PC-9 (cell line): ENCODE measurements at regions not wholly inside any gene's neighbourhood (a gene's known extent, or its start where the extent isn't known, plus 50 kb on each side); places are given as distances from the start of the nearest gene placed in this dataset.
A peak's percentile ranks its signal among the peaks of the same experiment; 100 is the strongest.

Experiments used
- BruUV-seq: library from RNA; stranded (reverse); fragments of 400-500 nt; replicated peaks from 2 replicates; lab custom pipeline; 2021; lab: Mats Ljungman, UMichigan
- CTCF ChIA-PET: fragments of 300-600 bp; sonication (Branson Sonifier 250); formaldehyde crosslinking; loops from one replicate; lab custom pipeline; 2022; ENCODE audit warnings: antibody characterized with exemption; lab: Charles Lee
- POLR2A ChIA-PET: fragments of 300-600 bp; sonication (Branson Sonifier 250); formaldehyde crosslinking; loops from one replicate; lab custom pipeline; 2022; ENCODE audit warnings: antibody characterized with exemption; ENCODE audit not compliant: unreplicated experiment; lab: Charles Lee
- DNase-seq, 2 experiments: peaks; one replicate each; pipeline versions ENCODE4 v3.0.0 to v3.0.0-alpha.2; 2015 to 2022; ENCODE audit warnings: mixed read lengths in 1 of 2
- H2AFZ ChIP-seq: fragments of 200-600 bp; sonication (generic); 2 replicates; pipeline ENCODE4 v1.8.1; 2017; ENCODE audit warnings: antibody characterized with exemption
- H3F3A ChIP-seq: fragments of 200-600 bp; sonication (generic); 2 replicates; pipeline ENCODE4 v1.8.1; 2017; ENCODE audit warnings: antibody characterized with exemption, mild to moderate bottlenecking, low read depth; ENCODE audit not compliant: insufficient read depth
- H3K27ac ChIP-seq: fragments of 200-600 bp; sonication (generic); 2 replicates; pipeline ENCODE4 v1.6.1; 2016; ENCODE audit warnings: mixed run types
- H3K27me3 ChIP-seq: fragments of 200-600 bp; sonication (generic); 2 replicates; pipeline ENCODE4 v1.6.1; 2016; ENCODE audit warnings: low read depth, mixed run types; ENCODE audit not compliant: insufficient read depth
- H3K36me3 ChIP-seq: fragments of 200-600 bp; sonication (generic); 2 replicates; pipeline ENCODE4 v1.6.1; 2016; ENCODE audit warnings: low read depth, mixed run types
- H3K4me1 ChIP-seq: fragments of 200-600 bp; sonication (generic); replicated peaks from 2 replicates; pipeline ENCODE4 v1.6.1; 2016; ENCODE audit warnings: mixed run types; ENCODE audit not compliant: insufficient read depth
- H3K4me2 ChIP-seq: fragments of 200-600 bp; sonication (generic); 2 replicates; pipeline ENCODE4 v1.6.1; 2017; ENCODE audit warnings: mixed run types
- H3K4me3 ChIP-seq: fragments of 200-600 bp; sonication (generic); 2 replicates; pipeline ENCODE4 v1.6.1; 2016; ENCODE audit warnings: mixed run types
- H3K79me2 ChIP-seq: fragments of 200-600 bp; sonication (generic); 2 replicates; pipeline ENCODE4 v1.6.1; 2017; ENCODE audit warnings: low read depth, mixed run types
- H3K9me2 ChIP-seq: fragments of 200-600 bp; sonication (generic); 2 replicates; pipeline ENCODE4 v1.8.1; 2017; ENCODE audit warnings: mild to moderate bottlenecking; ENCODE audit not compliant: insufficient read depth
- H3K9me3 ChIP-seq: fragments of 200-600 bp; sonication (generic); 2 replicates; pipeline ENCODE4 v1.8.1; 2016; ENCODE audit warnings: low read depth; ENCODE audit not compliant: insufficient read depth
- H4K20me1 ChIP-seq: fragments of 200-600 bp; sonication (generic); 2 replicates; pipeline ENCODE4 v1.8.1; 2017; ENCODE audit not compliant: insufficient read depth
- EZH2 ChIP-seq: fragments of 200-600 bp; sonication (generic); IDR thresholded peaks from 2 replicates; pipeline ENCODE4 v1.8.0; 2017; ENCODE audit warnings: antibody characterized with exemption, low read depth
- intact Hi-C: fragments of 100-400 bp; cut with micrococcal nuclease; formaldehyde crosslinking; loops from one replicate; pipeline ENCODE4 v1.10.0; 2022; ENCODE audit not compliant: unreplicated experiment
- TF ChIP-seq, protein P1 (sequence below): fragments of 200-600 bp; sonication (generic); conservative IDR thresholded peaks from 2 replicates; pipeline ENCODE4 v1.6.1; 2017; ENCODE audit warnings: mixed run types, antibody characterized with exemption, mild to moderate bottlenecking, moderate library complexity

DNA sequence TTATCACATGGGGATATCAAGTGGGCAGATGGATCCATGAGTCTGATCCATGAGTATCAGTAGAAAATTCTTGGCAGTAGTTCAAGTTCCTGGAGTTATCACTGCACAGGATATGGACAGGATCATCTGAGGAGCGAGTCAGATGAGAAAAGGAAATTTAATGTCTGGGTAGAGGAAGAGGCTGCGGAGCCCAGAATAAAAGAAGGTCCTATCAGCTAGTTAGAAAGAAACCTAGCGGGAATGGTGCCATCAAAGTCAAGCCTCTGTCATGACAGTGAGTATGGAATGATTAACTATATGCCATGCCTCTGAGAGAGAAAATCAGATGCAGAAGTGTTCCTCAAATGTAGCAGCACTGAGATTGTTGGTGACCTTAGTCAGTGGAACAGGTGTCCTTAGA, 248.1 kb downstream of the PIK3R1 start:
- Histone ChIP-seq H3K4me2 (no peak overlapping the region), H3K4me1 (peaks cover 23% of the 10 kb centered on the region), H2AFZ (0 out of 2 replicates have a peak overlapping the region, but pooled peaks have one; percentile 12), H3K4me3 (no peak overlapping the region), H3K27ac (no peak overlapping the region), H3K9me3 (no peaks in the 10 kb centered on the region), H3K79me2 (no peaks in the 10 kb centered on the region), H3K27me3 (no peaks in the 10 kb centered on the region), H4K20me1 (no peaks in the 10 kb centered on the region), H3F3A (0 out of 2 replicates have a peak, but pooled peaks cover 4% of the 10 kb centered on the region), H3K36me3 (no peaks in the 10 kb centered on the region), H3K9me2 (no peaks in the 10 kb centered on the region)
- no peak for TF ChIP-seq EZH2
- TF ChIP-seq, protein P1, sequence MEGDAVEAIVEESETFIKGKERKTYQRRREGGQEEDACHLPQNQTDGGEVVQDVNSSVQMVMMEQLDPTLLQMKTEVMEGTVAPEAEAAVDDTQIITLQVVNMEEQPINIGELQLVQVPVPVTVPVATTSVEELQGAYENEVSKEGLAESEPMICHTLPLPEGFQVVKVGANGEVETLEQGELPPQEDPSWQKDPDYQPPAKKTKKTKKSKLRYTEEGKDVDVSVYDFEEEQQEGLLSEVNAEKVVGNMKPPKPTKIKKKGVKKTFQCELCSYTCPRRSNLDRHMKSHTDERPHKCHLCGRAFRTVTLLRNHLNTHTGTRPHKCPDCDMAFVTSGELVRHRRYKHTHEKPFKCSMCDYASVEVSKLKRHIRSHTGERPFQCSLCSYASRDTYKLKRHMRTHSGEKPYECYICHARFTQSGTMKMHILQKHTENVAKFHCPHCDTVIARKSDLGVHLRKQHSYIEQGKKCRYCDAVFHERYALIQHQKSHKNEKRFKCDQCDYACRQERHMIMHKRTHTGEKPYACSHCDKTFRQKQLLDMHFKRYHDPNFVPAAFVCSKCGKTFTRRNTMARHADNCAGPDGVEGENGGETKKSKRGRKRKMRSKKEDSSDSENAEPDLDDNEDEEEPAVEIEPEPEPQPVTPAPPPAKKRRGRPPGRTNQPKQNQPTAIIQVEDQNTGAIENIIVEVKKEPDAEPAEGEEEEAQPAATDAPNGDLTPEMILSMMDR: no peak
- no TSS peak for BruUV-seq
- DNase-seq: no peak
- intact Hi-C loops: no loop called here
- CTCF ChIA-PET: no interaction called here
- POLR2A ChIA-PET: no interaction called here

DNA sequence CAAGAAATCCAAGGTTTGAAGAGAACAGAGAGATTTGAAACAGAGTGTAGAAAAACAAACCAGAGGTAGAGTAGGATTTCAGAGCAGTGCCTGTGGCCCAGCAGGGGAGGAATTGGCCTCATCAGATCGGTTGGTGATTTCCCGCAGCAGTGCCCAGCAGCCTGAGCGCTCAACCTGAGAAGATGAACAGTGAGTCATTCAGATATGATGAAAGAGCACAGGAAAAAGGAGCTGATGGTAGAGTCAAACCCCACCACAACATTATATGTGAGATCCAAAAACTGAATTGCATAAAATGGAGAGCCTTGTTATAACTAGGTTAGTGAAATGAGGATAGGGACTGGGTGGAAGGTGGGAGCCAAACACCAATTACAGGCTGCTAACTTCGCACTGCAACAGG, 248.9 kb downstream of the PIK3R1 start:
- H3K4me2 ChIP-seq: peak overlapping the region; percentile 15; the same call in 1 of the 2 replicates
- no peaks in the 10 kb centered on the region for H4K20me1 ChIP-seq
- no peaks in the 10 kb centered on the region for H3K36me3 ChIP-seq
- H2AFZ ChIP-seq: peak overlapping the region; percentile 12; the same call in 1 of the 2 replicates
- ChIA-PET POLR2A (no interaction called here), CTCF (no interaction called here)
- H3K27ac ChIP-seq: no peak overlapping the region
- H3K9me3 ChIP-seq: no peaks in the 10 kb centered on the region
- no peaks in the 10 kb centered on the region for H3K27me3 ChIP-seq
- peak in 1 of 2 experiments; percentile 54 for DNase-seq
- H3K4me3 ChIP-seq: no peak overlapping the region
- H3K79me2 ChIP-seq: no peaks in the 10 kb centered on the region
- no TSS peak for BruUV-seq
- intact Hi-C loops: no loop called here
- H3K9me2 ChIP-seq: no peaks in the 10 kb centered on the region
- H3F3A ChIP-seq: 0 out of 2 replicates have a peak, but pooled peaks cover 4% of the 10 kb centered on the region
- peaks cover 23% of the 10 kb centered on the region for H3K4me1 ChIP-seq
- TF ChIP-seq, protein P1: no peak
- no peak for TF ChIP-seq EZH2

DNA sequence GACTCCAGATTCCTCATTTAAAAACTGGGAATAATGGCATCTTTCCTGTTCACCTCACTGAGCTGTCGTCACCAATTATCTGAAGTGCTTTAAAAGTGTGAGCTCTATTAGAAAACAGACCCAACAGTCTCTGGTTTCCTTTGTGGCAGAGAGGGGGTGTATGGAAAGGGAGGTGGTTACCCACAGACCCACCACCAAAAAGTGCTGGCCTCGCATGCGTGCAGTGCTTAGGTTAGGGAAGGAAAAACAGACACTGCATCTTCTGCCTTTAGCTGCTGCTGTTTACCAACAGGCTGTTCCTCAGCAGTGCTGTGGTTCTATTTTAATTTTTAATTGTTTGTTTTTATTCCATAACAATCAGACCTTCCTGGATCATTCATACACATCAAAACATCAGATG, 249.6 kb downstream of the PIK3R1 start:
- Histone ChIP-seq H3K4me3 (no peak overlapping the region), H4K20me1 (no peaks in the 10 kb centered on the region), H3K9me2 (no peaks in the 10 kb centered on the region), H3K27ac (no peak overlapping the region), H2AFZ (no peak overlapping the region), H3K4me1 (peaks cover 23% of the 10 kb centered on the region), H3K27me3 (no peaks in the 10 kb centered on the region), H3K36me3 (no peaks in the 10 kb centered on the region), H3F3A (0 out of 2 replicates have a peak, but pooled peaks cover 4% of the 10 kb centered on the region), H3K9me3 (no peaks in the 10 kb centered on the region; the same call in 1 of the 2 replicates), H3K4me2 (no peak overlapping the region), H3K79me2 (no peaks in the 10 kb centered on the region)
- BruUV-seq: no TSS peak
- TF ChIP-seq, protein P1: no peak
- no peak for TF ChIP-seq EZH2
- POLR2A ChIA-PET: no interaction called here
- CTCF ChIA-PET: no interaction called here
- DNase-seq: no peak
- intact Hi-C loops: loop anchor here (5.0 kb wide), 1 partner anchor 497 kb away; no protein-coding TSS in a partner anchor
